Vagina (tissue), 2 donors: ENCODE measurements at regions not wholly inside any gene's neighbourhood (a gene's known extent, or its start where the extent isn't known, plus 50 kb on each side); places are given as distances from the start of the nearest gene placed in this dataset.

Source experiments
- POLR2AphosphoS5 ChIP-seq, 2 donors: sonication (generic); formaldehyde crosslinking; IDR thresholded peaks; one replicate each; pipeline ENCODE4 v1.9.0; 2017; ENCODE audit warnings: antibody characterized with exemption in 2 of 2, mild to moderate bottlenecking in 2 of 2, low read depth in 1 of 2; ENCODE audit not compliant: insufficient read depth in 1 of 2
- TF ChIP-seq, protein P1 (sequence below), 3 experiments: fragments of 450-650 bp in 2 of 3; fragments of 200-600 bp in 1 of 3; sonication (generic) in 1 of 3; IDR thresholded peaks; one replicate each; pipeline ENCODE4 v1.5.1; 2017 to 2019; ENCODE audit warnings: antibody characterized with exemption in 3 of 3, mild to moderate bottlenecking in 2 of 3, moderate library complexity in 2 of 3

GRCh38 chr1:198417039-198417438 lies 123.4 kb downstream of the ATP6V1G3 start:
- TF ChIP-seq, protein P1, sequence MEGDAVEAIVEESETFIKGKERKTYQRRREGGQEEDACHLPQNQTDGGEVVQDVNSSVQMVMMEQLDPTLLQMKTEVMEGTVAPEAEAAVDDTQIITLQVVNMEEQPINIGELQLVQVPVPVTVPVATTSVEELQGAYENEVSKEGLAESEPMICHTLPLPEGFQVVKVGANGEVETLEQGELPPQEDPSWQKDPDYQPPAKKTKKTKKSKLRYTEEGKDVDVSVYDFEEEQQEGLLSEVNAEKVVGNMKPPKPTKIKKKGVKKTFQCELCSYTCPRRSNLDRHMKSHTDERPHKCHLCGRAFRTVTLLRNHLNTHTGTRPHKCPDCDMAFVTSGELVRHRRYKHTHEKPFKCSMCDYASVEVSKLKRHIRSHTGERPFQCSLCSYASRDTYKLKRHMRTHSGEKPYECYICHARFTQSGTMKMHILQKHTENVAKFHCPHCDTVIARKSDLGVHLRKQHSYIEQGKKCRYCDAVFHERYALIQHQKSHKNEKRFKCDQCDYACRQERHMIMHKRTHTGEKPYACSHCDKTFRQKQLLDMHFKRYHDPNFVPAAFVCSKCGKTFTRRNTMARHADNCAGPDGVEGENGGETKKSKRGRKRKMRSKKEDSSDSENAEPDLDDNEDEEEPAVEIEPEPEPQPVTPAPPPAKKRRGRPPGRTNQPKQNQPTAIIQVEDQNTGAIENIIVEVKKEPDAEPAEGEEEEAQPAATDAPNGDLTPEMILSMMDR (IDR thresholded peaks at IDR 0.05), result no peak
- no peak for TF ChIP-seq POLR2AphosphoS5 (IDR thresholded peaks at IDR 0.05; ENCODE audit: insufficient read depth in 1 of 2, low read depth in 1 of 2)
